Liver (tissue), 8 donors: ENCODE measurements at regions not wholly inside any gene's neighbourhood (a gene's known extent, or its start where the extent isn't known, plus 50 kb on each side); places are given as distances from the start of the nearest gene placed in this dataset.

ENCODE experiments used
- DNase-seq: peaks from one replicate; pipeline ENCODE4 v3.0.0-alpha.2; 2017; ENCODE audit warnings: low spot score
- H3K27ac ChIP-seq, 2 donors: one replicate each; pipeline ENCODE4 v1.7.0; 2013; ENCODE audit warnings: inconsistent platforms in 2 of 2, low read length in 2 of 2, control low read depth in 1 of 2, low read depth in 1 of 2, mild to moderate bottlenecking in 1 of 2
- H3K27me3 ChIP-seq, 4 donors: one replicate each; pipeline versions ENCODE4 v1.6.1 to v1.7.0; 2013; ENCODE audit warnings: low read length in 3 of 4, inconsistent platforms in 1 of 4, mild to moderate bottlenecking in 1 of 4, moderate library complexity in 1 of 4; ENCODE audit not compliant: control insufficient read depth in 4 of 4, insufficient read depth in 4 of 4
- H3K36me3 ChIP-seq, 4 donors: one replicate each; pipeline versions ENCODE4 v1.6.1 to v1.7.0; 2013; ENCODE audit warnings: low read length in 3 of 4, mild to moderate bottlenecking in 3 of 4, low read depth in 1 of 4, moderate library complexity in 1 of 4; ENCODE audit not compliant: control insufficient read depth in 4 of 4, insufficient read depth in 3 of 4
- H3K4me1 ChIP-seq, 4 donors: one replicate each; pipeline versions ENCODE4 v1.6.1 to v1.7.0; 2013; ENCODE audit warnings: low read length in 3 of 4, mild to moderate bottlenecking in 3 of 4, moderate library complexity in 1 of 4; ENCODE audit not compliant: control insufficient read depth in 4 of 4, insufficient read depth in 4 of 4
- H3K4me3 ChIP-seq, 3 donors: one replicate each; pipeline versions ENCODE4 v1.6.1 to v1.7.0; 2013; ENCODE audit warnings: low read length in 3 of 3, control low read depth in 1 of 3, low read depth in 1 of 3, mild to moderate bottlenecking in 1 of 3
- H3K9ac ChIP-seq, 2 donors: one replicate each; pipeline ENCODE4 v1.7.0; 2013; ENCODE audit warnings: low read length in 2 of 2, mild to moderate bottlenecking in 2 of 2, moderate library complexity in 2 of 2, control low read depth in 1 of 2, low read depth in 1 of 2
- H3K9me3 ChIP-seq, 4 donors: one replicate each; pipeline versions ENCODE4 v1.6.1 to v1.7.0; 2013; ENCODE audit warnings: low read length in 3 of 4; ENCODE audit not compliant: control insufficient read depth in 4 of 4
- ATF3 ChIP-seq: IDR thresholded peaks from 2 replicates; pipeline ENCODE4 v1.6.1; 2016; ENCODE audit warnings: antibody characterized with exemption
- CTCF ChIP-seq: fragments of 150-350 bp; IDR thresholded peaks from 2 replicates; pipeline ENCODE4 v1.5.1; 2017; ENCODE audit warnings: improper control_type of control experiment, low read depth, low read length; ENCODE audit not compliant: missing input control
- EGR1 ChIP-seq, 2 donors: IDR thresholded peaks; 2 replicates each; pipeline ENCODE4 v1.6.1; 2016 to 2018; ENCODE audit warnings: antibody characterized with exemption in 2 of 2, low read depth in 2 of 2
- FOXA1 ChIP-seq: IDR thresholded peaks from 2 replicates; pipeline ENCODE4 v1.6.1; 2016; ENCODE audit warnings: antibody characterized with exemption
- FOXA2 ChIP-seq: IDR thresholded peaks from 2 replicates; pipeline ENCODE4 v1.6.1; 2016; ENCODE audit warnings: antibody characterized with exemption
- GABPA ChIP-seq, 2 donors: IDR thresholded peaks in 1 of 2; conservative IDR thresholded peaks in 1 of 2; 2 replicates each; pipeline ENCODE4 v1.6.1; 2016; ENCODE audit warnings: antibody characterized with exemption in 2 of 2, mild to moderate bottlenecking in 1 of 2, moderate library complexity in 1 of 2
- HNF4A ChIP-seq, 2 donors: conservative IDR thresholded peaks; 2 replicates each; pipeline ENCODE4 v1.6.1; 2016; ENCODE audit warnings: antibody characterized with exemption in 2 of 2, mild to moderate bottlenecking in 2 of 2
- HNF4G ChIP-seq: IDR thresholded peaks from 2 replicates; pipeline ENCODE4 v1.6.1; 2016; ENCODE audit warnings: antibody characterized with exemption
- JUND ChIP-seq, 2 donors: IDR thresholded peaks; 2 replicates each; pipeline ENCODE4 v1.6.1; 2016; ENCODE audit warnings: antibody characterized with exemption in 2 of 2
- MAX ChIP-seq: IDR thresholded peaks from 2 replicates; pipeline ENCODE4 v1.6.1; 2016; ENCODE audit warnings: antibody characterized with exemption
- NR2F2 ChIP-seq: IDR thresholded peaks from 2 replicates; pipeline ENCODE4 v1.6.1; 2016; ENCODE audit warnings: antibody characterized with exemption
- RAD21 ChIP-seq, 2 donors: IDR thresholded peaks; 2 replicates each; pipeline ENCODE4 v1.6.1; 2016; ENCODE audit warnings: antibody characterized with exemption in 2 of 2, mild to moderate bottlenecking in 2 of 2
- REST ChIP-seq: IDR thresholded peaks from 2 replicates; pipeline ENCODE4 v1.6.1; 2016; ENCODE audit warnings: antibody characterized with exemption, mild to moderate bottlenecking
- RXRA ChIP-seq, 2 donors: IDR thresholded peaks; 2 replicates each; pipeline ENCODE4 v1.6.1; 2017 to 2018; ENCODE audit warnings: antibody characterized with exemption in 2 of 2, mild to moderate bottlenecking in 1 of 2
- SP1 ChIP-seq: IDR thresholded peaks from 2 replicates; pipeline ENCODE4 v1.6.1; 2018; ENCODE audit warnings: antibody characterized with exemption, mild to moderate bottlenecking
- TAF1 ChIP-seq: conservative IDR thresholded peaks from 2 replicates; pipeline ENCODE4 v1.6.1; 2016; ENCODE audit warnings: antibody characterized with exemption, mild to moderate bottlenecking
- YY1 ChIP-seq: IDR thresholded peaks from 2 replicates; pipeline ENCODE4 v1.6.1; 2016; ENCODE audit warnings: antibody characterized with exemption, mild to moderate bottlenecking
- ZBTB33 ChIP-seq: IDR thresholded peaks from 2 replicates; pipeline ENCODE4 v1.6.1; 2016; ENCODE audit warnings: antibody characterized with exemption
- WGBS: extraction: QIAGEN DNeasy Blood & Tissue Kit; methylation state at CpG from one replicate; pipeline ENCODE4 v1.1.7; 2013; 5-methylcytosine and 5-hydroxymethylcytosine counted together
- donor health status: healthy.
- donor health status: healthy.
- donor health status: healthy.
- donor health status: healthy.
- donor health status: healthy.

- Histone ChIP-seq H3K9me3 (no peaks in the 10 kb centered on the region), H3K4me3 (no peak overlapping the region), H3K9ac (no peak overlapping the region), H3K27ac (no peak overlapping the region), H3K4me1 (no peaks in the 10 kb centered on the region), H3K27me3 (peaks cover 0 to 3% (median 0%) of the 10 kb centered on the region in 4 donors), H3K36me3 (no peaks in the 10 kb centered on the region)
- TF ChIP-seq CTCF (no peak), REST (no peak), FOXA2 (no peak), TAF1 (no peak)
- DNase-seq: no peak
- WGBS: 75% methylated on average over 9 of the region's 9 CpGs
These were observed 62.8 kb upstream of the FCN1 start for GRCh38 chr9:134980516-134980915.

- Histone ChIP-seq H3K36me3 (no peaks in the 10 kb centered on the region), H3K27me3 (peaks cover 0 to 3% (median 0%) of the 10 kb centered on the region in 4 donors), H3K4me3 (no peak overlapping the region), H3K9ac (no peak overlapping the region), H3K27ac (no peak overlapping the region), H3K9me3 (no peaks in the 10 kb centered on the region), H3K4me1 (no peaks in the 10 kb centered on the region)
- TF ChIP-seq TAF1 (no peak), ATF3 (no peak), ZBTB33 (no peak), JUND (IDR thresholded peaks at IDR 0.05) (no peak), REST (no peak), NR2F2 (no peak), FOXA2 (no peak), YY1 (no peak), EGR1 (IDR thresholded peaks at IDR 0.05; ENCODE audit: low read depth in 2 of 2) (no peak), HNF4G (no peak), GABPA (IDR thresholded peaks at IDR 0.05 in 1 of 2, conservative IDR thresholded peaks at IDR 0.05 in 1 of 2) (no peak), RAD21 (IDR thresholded peaks at IDR 0.05) (no peak), SP1 (no peak), CTCF (no peak), HNF4A (conservative IDR thresholded peaks at IDR 0.05) (no peak), MAX (no peak), FOXA1 (no peak), RXRA (IDR thresholded peaks at IDR 0.05) (no peak)
- no peak for DNase-seq
- 72% methylated on average over 10 of the region's 10 CpGs for WGBS
These were observed 63.3 kb upstream of the FCN1 start for GRCh38 chr9:134980991-134981390.
